ENCODE measurements at regions not wholly inside any gene's neighbourhood (a gene's known extent, or its start where the extent isn't known, plus 50 kb on each side); places are given as distances from the start of the nearest gene placed in this dataset.
"Not testable (repeated sequence)": the region's sequence is repeated elsewhere in the genome, so short reads cannot be mapped to it uniquely, and the experiment has no call there.

GRCh38 chr5:57653636-57654290 lies 171.2 kb upstream of the ACTBL2 start:
- no peak for DNase-seq

DNA sequence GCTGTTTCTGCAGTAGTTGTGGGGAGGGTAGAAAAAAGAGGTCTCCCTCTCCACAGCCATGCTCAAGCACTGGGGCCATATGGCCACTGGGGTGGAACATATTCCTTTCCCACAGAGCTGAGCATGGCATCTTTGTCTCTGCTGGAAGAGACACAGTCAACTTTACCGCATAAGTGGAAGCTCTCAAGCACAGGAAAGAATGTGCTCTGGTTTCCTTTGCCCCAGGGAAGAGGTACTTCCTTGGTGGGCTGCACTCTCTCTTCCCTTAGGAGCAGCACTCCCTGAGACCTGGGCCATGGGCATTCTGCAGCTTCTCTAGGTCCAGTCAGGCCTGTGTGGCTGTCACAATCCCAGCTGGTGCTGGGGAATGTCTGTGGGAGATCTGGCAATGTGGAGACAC lies 168.5 kb upstream of the ACTBL2 start:
- DNase-seq, result no peak

DNA sequence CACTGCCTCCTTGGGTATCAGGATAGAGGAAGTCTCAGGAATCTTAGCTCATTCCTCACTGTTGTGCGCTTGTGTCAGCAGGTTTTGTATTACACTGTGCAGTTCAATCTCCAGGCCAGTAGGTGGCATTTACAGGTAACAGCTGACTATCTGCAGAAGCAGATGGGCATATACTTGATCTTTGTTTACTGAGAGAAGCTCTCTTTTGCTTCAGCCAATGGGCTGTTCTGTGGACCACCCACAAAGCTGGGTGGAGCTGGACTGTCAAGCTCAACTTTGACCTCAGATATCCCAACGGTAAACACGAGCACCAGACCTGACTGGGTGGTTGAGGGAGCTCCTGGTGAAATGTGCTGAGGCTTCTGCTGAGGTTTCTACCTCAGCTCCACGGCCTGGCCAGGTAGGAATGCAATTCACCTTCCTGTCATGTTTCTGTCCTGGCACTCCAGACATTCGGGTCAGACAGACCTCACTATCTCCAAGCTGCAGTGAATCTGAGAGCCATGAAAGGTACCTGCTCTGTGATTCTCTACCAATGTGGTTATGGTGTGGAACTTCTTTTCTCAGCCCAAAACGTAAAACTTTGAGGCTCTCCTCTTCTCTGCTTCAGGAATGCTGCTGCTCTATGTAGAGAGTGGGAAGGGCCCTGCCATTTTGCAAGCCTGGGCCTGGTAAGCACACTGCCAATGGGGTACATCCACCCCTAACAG lies 167.9 kb upstream of the ACTBL2 start:
- peak in 1 of 2 experiments; percentile 26 for DNase-seq

GRCh38 chr5:57642698-57643097 lies 160.1 kb upstream of the ACTBL2 start:
- no peak for DNase-seq

GRCh38 chr5:57642066-57642465 lies 159.5 kb upstream of the ACTBL2 start:
- DNase-seq, result no peak

DNA sequence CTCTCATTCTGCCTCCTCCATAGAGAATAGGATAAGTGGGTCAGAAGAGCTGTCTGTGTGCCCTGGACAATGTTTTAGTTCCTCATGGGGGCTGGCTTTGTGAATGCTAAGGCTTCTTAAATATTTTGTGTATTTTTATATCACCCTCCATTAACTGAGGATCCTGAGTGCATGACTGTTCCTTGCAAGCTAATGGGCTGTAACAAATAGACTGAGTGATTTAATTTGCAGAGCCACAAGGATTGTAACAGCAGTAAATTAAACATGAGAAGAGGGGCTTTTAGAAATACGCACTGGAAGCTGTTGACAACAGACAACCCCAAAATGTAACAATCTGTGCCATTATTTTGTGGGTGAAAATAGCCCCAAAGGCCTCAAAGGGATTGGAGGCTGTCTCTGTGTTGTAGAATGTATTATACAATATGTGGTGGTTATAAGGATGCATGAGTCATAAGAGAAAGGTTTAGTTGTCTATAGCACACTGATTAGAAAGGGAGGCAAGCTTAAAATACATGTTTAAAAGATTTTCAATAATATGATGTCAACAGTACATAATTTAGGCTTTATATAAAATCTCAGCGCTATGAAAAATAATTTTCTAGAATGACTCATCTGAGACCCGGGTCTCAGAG lies 152.7 kb upstream of the ACTBL2 start:
- DNase-seq, result no peak

- no peak for DNase-seq
Observed at GRCh38 chr5:57632937-57633336, 150.3 kb upstream of the ACTBL2 start.

DNA sequence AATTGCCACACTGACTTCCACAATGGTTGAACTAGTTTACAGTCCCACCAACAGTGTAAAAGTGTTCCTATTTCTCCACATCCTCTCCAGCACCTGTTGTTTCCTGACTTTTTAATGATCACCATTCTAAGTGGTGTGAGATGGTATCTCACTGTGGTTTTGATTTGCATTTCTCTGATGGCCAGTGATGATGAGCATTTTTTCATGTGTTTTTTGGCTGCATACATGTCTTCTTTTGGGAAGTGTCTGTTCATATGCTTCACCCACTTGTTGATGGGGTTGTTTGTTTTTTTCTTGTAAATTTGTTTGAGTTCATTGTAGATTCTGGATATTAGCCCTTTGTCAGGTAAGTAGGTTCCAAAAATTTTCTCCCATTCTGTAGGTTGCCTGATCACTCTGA lies 148.5 kb upstream of the ACTBL2 start:
- DNase-seq, result not testable (repeated sequence)

GRCh38 chr5:57627661-57628060 lies 145.1 kb upstream of the ACTBL2 start:
- DNase-seq, result no peak

DNA sequence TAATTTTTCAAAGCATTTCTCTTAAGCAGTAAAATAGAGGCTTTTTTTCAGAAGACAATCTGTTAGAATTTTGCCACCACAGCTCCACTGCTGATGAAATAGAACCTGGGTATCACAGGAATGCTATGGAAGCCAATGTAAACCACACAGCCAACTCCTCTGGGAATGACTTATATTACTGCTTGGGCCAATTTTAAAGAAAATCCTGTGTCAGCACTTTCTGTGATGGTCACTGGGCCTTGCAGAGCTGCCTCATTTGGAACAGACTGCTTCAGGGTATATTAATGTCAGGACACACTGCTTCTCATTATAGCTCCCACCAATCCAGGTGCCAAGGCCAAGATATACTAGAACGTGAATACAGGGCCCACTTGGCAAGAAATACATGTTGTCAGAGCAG lies 144.1 kb upstream of the ACTBL2 start:
- no peak for DNase-seq

GRCh38 chr5:57621624-57622023 lies 139.0 kb upstream of the ACTBL2 start:
- no peak for DNase-seq

DNA sequence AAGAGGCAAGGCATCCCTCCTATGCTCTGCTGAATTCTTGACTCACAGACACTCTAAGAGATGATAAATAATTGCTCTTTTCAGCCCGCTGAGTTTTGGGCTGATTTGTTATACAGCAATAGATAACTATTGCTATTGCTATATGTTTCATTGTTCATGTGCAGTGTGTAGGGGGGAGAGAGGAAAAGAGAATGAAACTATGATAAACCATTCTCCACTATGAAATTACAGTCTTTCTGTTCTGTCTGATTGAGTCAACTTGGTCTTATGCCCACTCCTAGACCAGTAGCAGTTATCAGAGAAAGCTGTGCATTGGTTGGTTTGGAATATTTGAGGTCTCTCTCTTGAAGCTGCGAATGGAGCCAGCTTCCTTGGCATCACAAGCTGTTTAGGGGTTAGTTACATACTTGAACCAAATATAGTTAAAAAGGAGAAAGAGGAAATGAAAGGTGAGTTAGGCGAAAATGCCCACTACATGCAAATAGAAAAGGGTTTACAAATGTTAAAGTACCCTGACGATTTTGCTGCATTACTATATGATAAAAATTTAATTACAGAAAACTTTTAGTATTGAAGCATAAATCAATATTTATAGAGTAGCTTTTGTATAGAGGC lies 136.3 kb upstream of the ACTBL2 start:
- no peak for DNase-seq

DNA sequence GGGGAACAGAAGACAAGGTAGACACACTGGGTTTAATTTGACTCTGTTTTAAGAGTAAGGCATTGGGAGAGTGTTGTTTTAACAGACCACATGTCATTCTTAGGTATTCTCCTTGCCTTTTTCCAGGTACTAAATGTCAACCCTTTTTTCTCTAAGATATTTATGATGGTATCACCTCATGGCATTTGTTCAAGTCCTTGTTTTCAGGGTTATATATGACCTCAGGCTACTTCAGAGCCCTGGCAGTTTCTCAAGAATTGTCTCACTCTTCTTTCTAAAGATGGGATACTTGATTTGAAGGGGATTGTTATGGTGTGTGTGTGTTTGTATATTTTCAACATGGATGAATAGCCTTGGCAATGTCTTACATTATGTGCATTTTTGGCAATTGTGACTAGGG lies 131.1 kb upstream of the ACTBL2 start:
- no peak for DNase-seq

DNA sequence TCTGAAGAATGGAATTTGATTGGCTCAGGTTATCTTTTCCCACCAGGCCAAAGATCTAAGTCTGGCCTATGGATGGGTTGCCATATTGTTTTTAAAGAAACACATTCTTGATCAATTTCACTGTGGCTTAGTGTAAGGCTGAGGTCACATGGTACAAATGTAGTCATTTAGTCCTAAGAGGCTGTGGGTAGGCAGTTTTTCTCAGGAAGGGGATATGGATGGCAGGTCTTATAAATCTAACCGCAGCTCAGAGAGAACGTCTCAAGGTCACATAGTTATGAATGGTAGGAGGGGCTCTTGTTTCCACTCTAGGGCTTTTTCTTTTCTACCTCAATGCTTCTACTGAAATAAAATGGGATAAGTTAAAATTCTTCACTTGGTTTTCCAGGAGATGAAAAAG lies 128.6 kb upstream of the ACTBL2 start:
- DNase-seq, result no peak

DNA sequence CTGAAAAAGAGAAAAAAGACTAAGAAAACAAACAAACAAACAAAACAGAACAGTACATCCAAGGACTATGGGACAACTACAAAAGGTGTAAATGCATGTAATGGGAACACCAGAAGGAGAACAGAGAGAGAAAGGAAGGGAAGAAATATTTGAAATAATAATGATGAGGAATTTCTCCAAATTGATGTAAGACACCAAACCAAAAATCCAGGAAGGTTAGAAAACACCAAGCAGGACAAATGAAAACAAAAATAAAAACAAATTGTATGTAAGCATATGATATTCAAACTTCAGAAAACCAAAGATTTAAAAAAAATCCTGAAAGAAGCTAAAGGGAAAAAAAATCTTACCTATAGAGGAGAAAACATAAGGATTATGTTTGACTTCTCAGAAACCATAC lies 125.9 kb upstream of the ACTBL2 start:
- no peak for DNase-seq

DNA sequence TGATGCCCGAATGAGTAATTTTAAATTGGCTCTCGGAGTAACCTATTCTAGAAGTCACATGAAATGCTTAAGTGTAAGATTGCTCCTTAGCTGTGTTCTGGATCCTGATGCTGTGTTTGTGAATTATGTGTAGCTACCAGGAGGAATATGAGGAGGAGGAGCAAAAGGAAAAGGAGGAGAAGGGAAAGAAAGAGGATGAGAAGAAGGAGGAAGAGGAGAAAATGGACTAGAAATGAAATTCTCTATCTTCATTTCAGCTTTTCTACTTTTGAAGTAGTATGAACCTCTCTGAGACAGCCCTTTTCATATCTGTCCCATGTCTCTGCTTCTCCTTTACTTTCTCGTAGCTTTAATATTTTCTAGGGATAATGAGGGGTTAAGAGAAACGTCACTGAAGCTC lies 119.4 kb upstream of the ACTBL2 start:
- no peak for DNase-seq

GRCh38 chr5:57600321-57600720 lies 117.7 kb upstream of the ACTBL2 start:
- DNase-seq, result no peak

DNA sequence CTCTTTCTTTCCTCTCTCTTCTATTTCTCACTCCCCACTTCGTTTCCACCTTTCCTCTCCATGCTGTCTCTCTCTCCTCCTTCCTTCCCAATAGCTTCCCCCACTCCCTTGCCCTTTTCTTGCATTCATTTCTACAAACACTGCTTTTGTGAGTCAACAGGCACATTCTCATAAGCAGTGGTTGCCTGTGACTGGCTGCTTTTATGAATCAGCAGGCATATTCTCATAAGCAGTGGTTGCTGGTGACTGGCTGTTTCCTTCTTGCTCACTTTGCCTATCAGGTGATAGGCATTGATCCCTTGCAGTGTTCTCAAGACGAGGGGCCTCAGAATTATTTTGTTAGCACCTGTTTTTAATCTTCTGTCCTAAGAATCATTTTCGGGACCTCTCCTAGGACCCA lies 116.1 kb upstream of the ACTBL2 start:
- DNase-seq, result peak; percentile 29 to 30

GRCh38 chr5:57598097-57598496 lies 115.5 kb upstream of the ACTBL2 start:
- no peak for DNase-seq

GRCh38 chr5:57595523-57595991 lies 112.9 kb upstream of the ACTBL2 start:
- no peak for DNase-seq

GRCh38 chr5:57594436-57594835 lies 111.8 kb upstream of the ACTBL2 start:
- no peak for DNase-seq

DNA sequence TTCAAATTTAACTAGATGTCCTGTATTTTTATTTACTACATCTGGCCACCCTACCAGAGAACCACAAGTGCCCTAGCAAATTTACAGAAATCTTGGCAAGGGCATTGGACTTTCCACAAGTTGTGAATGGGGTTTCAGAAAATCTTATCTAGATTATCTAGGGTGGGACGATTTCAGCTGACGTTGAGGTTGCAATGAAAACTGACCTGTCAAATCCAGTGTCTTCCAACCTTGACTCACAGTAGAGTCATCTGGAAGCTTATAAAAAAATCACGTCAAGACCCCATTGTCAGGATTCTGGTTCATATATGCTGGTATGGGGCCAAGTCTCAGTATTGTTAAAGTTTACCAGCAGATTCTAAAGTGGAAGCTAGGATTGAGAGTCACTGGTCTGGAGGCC lies 109.6 kb upstream of the ACTBL2 start:
- DNase-seq, result no peak

- no peak for DNase-seq
Observed at GRCh38 chr5:57586649-57587048, 104.0 kb upstream of the ACTBL2 start.

DNA sequence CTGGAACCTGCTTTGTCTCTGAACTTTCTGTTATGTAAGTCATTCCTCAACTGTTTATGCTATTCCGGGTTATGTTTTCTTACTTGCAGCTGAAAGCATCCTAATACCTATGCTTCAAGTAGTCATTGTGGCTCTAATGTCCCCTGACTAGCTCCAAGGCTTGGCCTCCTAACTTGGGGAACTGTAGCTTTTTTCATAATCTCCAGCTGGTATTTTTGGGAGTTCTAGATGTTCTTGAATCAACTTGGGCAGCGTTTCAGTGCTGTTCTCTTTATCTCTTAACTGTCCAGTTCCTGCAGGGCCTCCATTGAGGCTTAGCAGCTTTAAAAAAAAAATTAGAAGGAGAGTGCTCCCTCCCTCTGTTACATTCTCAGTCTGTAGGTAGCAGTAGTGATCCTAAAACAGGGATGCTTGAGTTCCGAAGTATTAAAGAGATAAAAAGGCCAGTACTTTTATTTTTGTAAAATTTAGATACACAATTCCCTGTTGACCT lies 100.0 kb upstream of the ACTBL2 start:
- DNase-seq, result no peak
